ENCODE measurements at regions not wholly inside any gene's neighbourhood (a gene's known extent, or its start where the extent isn't known, plus 50 kb on each side); places are given as distances from the start of the nearest gene placed in this dataset.

- TF ChIP-seq CTCF (IDR thresholded peaks at IDR 0.05) (no peak), REST (IDR thresholded peaks at IDR 0.05; ENCODE audit: insufficient read depth in 1 of 2, low read depth in 2 of 2, low read length in 1 of 2) (no peak)
Measured at GRCh38 chr2:176461809-176462670, 192.8 kb downstream of the MTX2 start.
